Trophoblast cell (in vitro differentiated cells and primary cell): ENCODE measurements at regions not wholly inside any gene's neighbourhood (a gene's known extent, or its start where the extent isn't known, plus 50 kb on each side); places are given as distances from the start of the nearest gene placed in this dataset.

ENCODE experiments used
- DNase-seq, 2 donors: peaks; one replicate each; pipeline ENCODE4 v3.0.0-alpha.2; 2016
- H2AFZ ChIP-seq: 2 replicates; pipeline ENCODE4 v1.6.1; 2013; ENCODE audit warnings: low read length, moderate library complexity, mild to moderate bottlenecking; ENCODE audit not compliant: insufficient read depth, poor library complexity
- H2AK5ac ChIP-seq: 2 replicates; pipeline ENCODE4 v1.6.1; 2013; ENCODE audit warnings: mild to moderate bottlenecking, low read length
- H2BK120ac ChIP-seq: 2 replicates; pipeline ENCODE4 v1.6.1; 2013; ENCODE audit warnings: low read length, mild to moderate bottlenecking, moderate library complexity; ENCODE audit not compliant: insufficient read depth, poor library complexity
- H2BK12ac ChIP-seq: 2 replicates; pipeline ENCODE4 v1.6.1; 2013; ENCODE audit warnings: mild to moderate bottlenecking, low read length, moderate library complexity
- H2BK5ac ChIP-seq: 2 replicates; pipeline ENCODE4 v1.6.1; 2013; ENCODE audit warnings: low read length, low read depth, moderate library complexity, mild to moderate bottlenecking; ENCODE audit not compliant: poor library complexity
- H3K14ac ChIP-seq: 2 replicates; pipeline ENCODE4 v1.6.1; 2013; ENCODE audit warnings: mild to moderate bottlenecking, low read length
- H3K18ac ChIP-seq: 2 replicates; pipeline ENCODE4 v1.6.1; 2013; ENCODE audit warnings: mild to moderate bottlenecking, low read length
- H3K23ac ChIP-seq: 2 replicates; pipeline ENCODE4 v1.6.1; 2013; ENCODE audit warnings: low read length
- H3K27ac ChIP-seq: 2 replicates; pipeline ENCODE4 v1.5.1; 2013; ENCODE audit warnings: low read depth, mild to moderate bottlenecking, inconsistent platforms, low read length, moderate library complexity
- H3K27me3 ChIP-seq: 2 replicates; pipeline ENCODE4 v1.6.1; 2013; ENCODE audit warnings: inconsistent platforms, mild to moderate bottlenecking, low read length, moderate library complexity; ENCODE audit not compliant: insufficient read depth
- H3K36me3 ChIP-seq, 2 experiments: 1 replicate in 1 of 2; 2 replicates in 1 of 2; pipeline ENCODE4 v1.6.1; 2013; ENCODE audit warnings: low read length in 2 of 2, mild to moderate bottlenecking in 2 of 2, moderate library complexity in 1 of 2; ENCODE audit not compliant: insufficient read depth in 2 of 2, control insufficient read depth in 1 of 2
- H3K4ac ChIP-seq: 2 replicates; pipeline ENCODE4 v1.6.1; 2013; ENCODE audit warnings: low read depth, mild to moderate bottlenecking, low read length, moderate library complexity
- H3K4me1 ChIP-seq, 2 experiments: 1 replicate in 1 of 2; 2 replicates in 1 of 2; pipeline ENCODE4 v1.6.1; 2013; ENCODE audit warnings: low read length in 2 of 2, mild to moderate bottlenecking in 2 of 2, moderate library complexity in 1 of 2; ENCODE audit not compliant: insufficient read depth in 2 of 2, control insufficient read depth in 1 of 2
- H3K4me2 ChIP-seq: 2 replicates; pipeline ENCODE4 v1.6.1; 2013; ENCODE audit warnings: inconsistent platforms, mild to moderate bottlenecking, low read length, moderate library complexity
- H3K4me3 ChIP-seq: 2 replicates; pipeline ENCODE4 v1.5.1; 2013; ENCODE audit warnings: mild to moderate bottlenecking, low read depth, low read length, inconsistent platforms
- H3K79me1 ChIP-seq: one replicate; pipeline ENCODE4 v1.6.1; 2013; ENCODE audit warnings: low read length
- H3K79me2 ChIP-seq: 2 replicates; pipeline ENCODE4 v1.6.1; 2013; ENCODE audit warnings: low read length, mild to moderate bottlenecking; ENCODE audit not compliant: control insufficient read depth, insufficient read depth, poor library complexity
- H3K9ac ChIP-seq: 2 replicates; pipeline ENCODE4 v1.6.1; 2013; ENCODE audit warnings: mild to moderate bottlenecking, low read length
- H3K9me3 ChIP-seq: 2 replicates; pipeline ENCODE4 v1.6.1; 2013; ENCODE audit warnings: low read depth, mild to moderate bottlenecking, control low read depth, inconsistent platforms, low read length; ENCODE audit not compliant: insufficient read depth
- H4K12ac ChIP-seq: 2 replicates; pipeline ENCODE4 v1.6.1; 2013; ENCODE audit warnings: low read depth, mild to moderate bottlenecking, low read length, moderate library complexity
- H4K8ac ChIP-seq: 2 replicates; pipeline ENCODE4 v1.6.1; 2013; ENCODE audit warnings: low read depth, mild to moderate bottlenecking, low read length, moderate library complexity
- H4K91ac ChIP-seq: one replicate; pipeline ENCODE4 v1.6.1; 2013; ENCODE audit warnings: low read depth, mild to moderate bottlenecking, low read length, moderate library complexity
- WGBS: extraction: QIAGEN DNeasy Blood & Tissue Kit; methylation state at CpG from one replicate; pipeline ENCODE4 v1.1.7; 2013; ENCODE audit warnings: missing lambda C conversion rate; ENCODE audit not compliant: insufficient read length, insufficient coverage; ENCODE audit errors: extremely low coverage; 5-methylcytosine and 5-hydroxymethylcytosine counted together

GRCh38 chr11:97015327-97015726 lies 625.5 kb downstream of the JRKL start:
- Histone ChIP-seq H2AK5ac (no peak overlapping the region), H3K4me1 (no peaks in the 10 kb centered on the region), H3K4ac (no peak overlapping the region), H3K9me3 (peaks cover 4% of the 10 kb centered on the region), H3K27me3 (no peaks in the 10 kb centered on the region), H3K79me1 (no peaks in the 10 kb centered on the region), H2BK12ac (no peak overlapping the region), H3K4me3 (no peak overlapping the region), H3K18ac (no peak overlapping the region), H3K27ac (no peak overlapping the region), H3K14ac (no peak overlapping the region), H2BK5ac (no peak overlapping the region), H3K36me3 (no peaks in the 10 kb centered on the region), H3K9ac (no peak overlapping the region), H3K4me2 (no peak overlapping the region), H3K79me2 (no peaks in the 10 kb centered on the region), H4K8ac (no peak overlapping the region), H3K23ac (no peak overlapping the region), H4K12ac (no peak overlapping the region), H2BK120ac (no peak overlapping the region), H2AFZ (no peak overlapping the region), H4K91ac (no peak overlapping the region)
- peak in 1 of 2 donors; percentile 16 for DNase-seq
- no CpG with 5 or more reads among the region's 2 CpGs for WGBS

DNA sequence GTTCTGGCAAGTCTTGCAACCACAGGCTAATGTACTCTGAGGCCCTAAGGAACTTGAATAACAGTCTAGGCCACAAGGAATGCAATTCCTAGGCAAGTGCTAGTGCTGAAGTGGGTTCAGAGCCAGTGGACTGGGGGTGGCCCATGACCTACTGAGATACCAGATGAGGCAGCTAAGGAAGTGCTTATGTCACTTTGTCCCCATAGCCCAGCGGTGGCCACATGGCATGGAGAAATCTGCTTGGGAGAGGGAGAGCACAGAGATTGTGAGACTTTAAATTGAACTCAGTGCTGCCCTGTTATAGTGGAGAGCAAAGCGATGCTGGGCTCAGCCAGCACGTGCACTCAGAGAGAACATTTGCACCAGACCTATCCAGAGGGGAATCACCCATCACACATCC lies 629.5 kb downstream of the JRKL start:
- Histone ChIP-seq H2BK5ac (no peak overlapping the region), H3K79me1 (no peaks in the 10 kb centered on the region), H3K9ac (no peak overlapping the region), H3K79me2 (no peaks in the 10 kb centered on the region), H2AK5ac (no peak overlapping the region), H2BK12ac (no peak overlapping the region), H3K4ac (no peak overlapping the region), H3K27ac (no peak overlapping the region), H3K27me3 (no peaks in the 10 kb centered on the region), H3K4me3 (no peak overlapping the region), H4K91ac (no peak overlapping the region), H3K18ac (no peak overlapping the region), H3K14ac (no peak overlapping the region), H2AFZ (no peak overlapping the region), H3K23ac (no peak overlapping the region), H3K4me1 (no peaks in the 10 kb centered on the region), H3K9me3 (peaks cover 2% of the 10 kb centered on the region), H3K4me2 (no peak overlapping the region), H2BK120ac (no peak overlapping the region), H4K8ac (no peak overlapping the region), H3K36me3 (no peaks in the 10 kb centered on the region), H4K12ac (no peak overlapping the region)
- no peak for DNase-seq
- WGBS: no CpG with 5 or more reads among the region's 3 CpGs

- Histone ChIP-seq H4K8ac (no peak overlapping the region), H3K79me2 (no peaks in the 10 kb centered on the region), H4K91ac (no peak overlapping the region), H2AFZ (no peak overlapping the region), H3K14ac (no peak overlapping the region), H3K9me3 (peaks cover 2% of the 10 kb centered on the region), H3K9ac (no peak overlapping the region), H2BK12ac (no peak overlapping the region), H3K27ac (no peak overlapping the region), H3K4me3 (no peak overlapping the region), H3K23ac (no peak overlapping the region), H3K4me2 (no peak overlapping the region), H3K18ac (no peak overlapping the region), H3K36me3 (no peaks in the 10 kb centered on the region), H2BK120ac (no peak overlapping the region), H3K4me1 (no peaks in the 10 kb centered on the region), H4K12ac (no peak overlapping the region), H3K27me3 (no peaks in the 10 kb centered on the region), H2BK5ac (no peak overlapping the region), H3K79me1 (no peaks in the 10 kb centered on the region), H3K4ac (no peak overlapping the region), H2AK5ac (no peak overlapping the region)
- DNase-seq: no peak
These were observed 629.9 kb downstream of the JRKL start for GRCh38 chr11:97019754-97020153.

- Histone ChIP-seq H3K79me2 (no peaks in the 10 kb centered on the region), H2BK120ac (no peak overlapping the region), H2AK5ac (no peak overlapping the region), H3K9ac (no peak overlapping the region), H3K4ac (no peak overlapping the region), H3K27me3 (no peaks in the 10 kb centered on the region), H3K4me3 (no peak overlapping the region), H3K79me1 (no peaks in the 10 kb centered on the region), H3K36me3 (no peaks in the 10 kb centered on the region), H3K27ac (no peak overlapping the region), H3K4me1 (no peaks in the 10 kb centered on the region), H2AFZ (no peak overlapping the region), H3K9me3 (peaks cover 2% of the 10 kb centered on the region), H3K23ac (no peak overlapping the region), H2BK12ac (no peak overlapping the region), H4K8ac (no peak overlapping the region), H3K4me2 (no peak overlapping the region), H4K12ac (no peak overlapping the region), H3K18ac (no peak overlapping the region), H2BK5ac (no peak overlapping the region), H3K14ac (no peak overlapping the region), H4K91ac (no peak overlapping the region)
- WGBS: no CpG with 5 or more reads among the region's 2 CpGs
- DNase-seq: no peak
These were observed 633.1 kb downstream of the JRKL start for GRCh38 chr11:97022955-97023354.
